ENCODE measurements at regions not wholly inside any gene's neighbourhood (a gene's known extent, or its start where the extent isn't known, plus 50 kb on each side); places are given as distances from the start of the nearest gene placed in this dataset.
"Not testable (repeated sequence)": the region's sequence is repeated elsewhere in the genome, so short reads cannot be mapped to it uniquely, and the experiment has no call there.

DNA sequence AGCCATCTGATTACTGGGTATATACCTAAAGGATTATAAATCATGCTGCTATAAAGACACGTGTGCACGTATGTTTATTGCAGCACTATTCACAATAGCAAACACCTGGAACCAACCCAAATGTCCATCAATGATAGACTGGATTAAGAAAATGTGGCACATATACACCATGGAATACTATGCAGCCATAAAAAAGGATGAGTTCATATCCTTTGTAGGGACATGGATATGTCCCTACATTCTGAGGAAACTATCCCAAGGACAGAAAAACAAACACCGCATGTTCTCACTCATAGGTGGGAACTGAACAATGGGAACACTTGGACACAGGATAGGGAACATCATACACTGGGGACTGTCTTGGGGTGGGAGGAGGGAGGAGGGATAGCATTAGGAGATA is 165.7 kb downstream of the CETN3 start:
- TF ChIP-seq, protein P1, sequence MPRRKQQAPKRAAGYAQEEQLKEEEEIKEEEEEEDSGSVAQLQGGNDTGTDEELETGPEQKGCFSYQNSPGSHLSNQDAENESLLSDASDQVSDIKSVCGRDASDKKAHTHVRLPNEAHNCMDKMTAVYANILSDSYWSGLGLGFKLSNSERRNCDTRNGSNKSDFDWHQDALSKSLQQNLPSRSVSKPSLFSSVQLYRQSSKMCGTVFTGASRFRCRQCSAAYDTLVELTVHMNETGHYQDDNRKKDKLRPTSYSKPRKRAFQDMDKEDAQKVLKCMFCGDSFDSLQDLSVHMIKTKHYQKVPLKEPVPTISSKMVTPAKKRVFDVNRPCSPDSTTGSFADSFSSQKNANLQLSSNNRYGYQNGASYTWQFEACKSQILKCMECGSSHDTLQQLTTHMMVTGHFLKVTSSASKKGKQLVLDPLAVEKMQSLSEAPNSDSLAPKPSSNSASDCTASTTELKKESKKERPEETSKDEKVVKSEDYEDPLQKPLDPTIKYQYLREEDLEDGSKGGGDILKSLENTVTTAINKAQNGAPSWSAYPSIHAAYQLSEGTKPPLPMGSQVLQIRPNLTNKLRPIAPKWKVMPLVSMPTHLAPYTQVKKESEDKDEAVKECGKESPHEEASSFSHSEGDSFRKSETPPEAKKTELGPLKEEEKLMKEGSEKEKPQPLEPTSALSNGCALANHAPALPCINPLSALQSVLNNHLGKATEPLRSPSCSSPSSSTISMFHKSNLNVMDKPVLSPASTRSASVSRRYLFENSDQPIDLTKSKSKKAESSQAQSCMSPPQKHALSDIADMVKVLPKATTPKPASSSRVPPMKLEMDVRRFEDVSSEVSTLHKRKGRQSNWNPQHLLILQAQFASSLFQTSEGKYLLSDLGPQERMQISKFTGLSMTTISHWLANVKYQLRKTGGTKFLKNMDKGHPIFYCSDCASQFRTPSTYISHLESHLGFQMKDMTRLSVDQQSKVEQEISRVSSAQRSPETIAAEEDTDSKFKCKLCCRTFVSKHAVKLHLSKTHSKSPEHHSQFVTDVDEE (CRISPR knock-in tag; IDR thresholded peaks at IDR 0.05), result not testable (repeated sequence)
- TF ChIP-seq, protein P2, sequence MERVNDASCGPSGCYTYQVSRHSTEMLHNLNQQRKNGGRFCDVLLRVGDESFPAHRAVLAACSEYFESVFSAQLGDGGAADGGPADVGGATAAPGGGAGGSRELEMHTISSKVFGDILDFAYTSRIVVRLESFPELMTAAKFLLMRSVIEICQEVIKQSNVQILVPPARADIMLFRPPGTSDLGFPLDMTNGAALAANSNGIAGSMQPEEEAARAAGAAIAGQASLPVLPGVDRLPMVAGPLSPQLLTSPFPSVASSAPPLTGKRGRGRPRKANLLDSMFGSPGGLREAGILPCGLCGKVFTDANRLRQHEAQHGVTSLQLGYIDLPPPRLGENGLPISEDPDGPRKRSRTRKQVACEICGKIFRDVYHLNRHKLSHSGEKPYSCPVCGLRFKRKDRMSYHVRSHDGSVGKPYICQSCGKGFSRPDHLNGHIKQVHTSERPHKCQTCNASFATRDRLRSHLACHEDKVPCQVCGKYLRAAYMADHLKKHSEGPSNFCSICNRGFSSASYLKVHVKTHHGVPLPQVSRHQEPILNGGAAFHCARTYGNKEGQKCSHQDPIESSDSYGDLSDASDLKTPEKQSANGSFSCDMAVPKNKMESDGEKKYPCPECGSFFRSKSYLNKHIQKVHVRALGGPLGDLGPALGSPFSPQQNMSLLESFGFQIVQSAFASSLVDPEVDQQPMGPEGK (CRISPR knock-in tag; IDR thresholded peaks at IDR 0.05; ENCODE audit: borderline replicate concordance), result not testable (repeated sequence)
- not testable (repeated sequence) for TF ChIP-seq ARNTL (CRISPR knock-in tag; IDR thresholded peaks at IDR 0.05; ENCODE audit: borderline replicate concordance, low read depth); ESRRG (CRISPR knock-in tag; IDR thresholded peaks at IDR 0.05); SNAI2 (CRISPR knock-in tag; IDR thresholded peaks at IDR 0.05); TCF4 (CRISPR knock-in tag; IDR thresholded peaks at IDR 0.05; ENCODE audit: borderline replicate concordance); ZNF8 (CRISPR knock-in tag; IDR thresholded peaks at IDR 0.05); ZC3H10 (CRISPR knock-in tag; IDR thresholded peaks at IDR 0.05); OSR1 (CRISPR knock-in tag; IDR thresholded peaks at IDR 0.05); TOX (CRISPR knock-in tag; IDR thresholded peaks at IDR 0.05; ENCODE audit: borderline replicate concordance); RARB (CRISPR knock-in tag; IDR thresholded peaks at IDR 0.05); BACH2 (CRISPR knock-in tag; IDR thresholded peaks at IDR 0.05; ENCODE audit: borderline replicate concordance)
